OCI-LY1 (cell line): ENCODE measurements at regions not wholly inside any gene's neighbourhood (a gene's known extent, or its start where the extent isn't known, plus 50 kb on each side); places are given as distances from the start of the nearest gene placed in this dataset.

Experiments used
- H2AFZ ChIP-seq: fragments of 200-600 bp; sonication (generic), shearing (Covaris generic); 2 replicates; pipeline ENCODE4 v1.6.0; 2014; ENCODE audit warnings: antibody characterized with exemption, mild to moderate bottlenecking, low read length
- H3F3A ChIP-seq: fragments of 200-600 bp; sonication (generic), shearing (Covaris generic); 2 replicates; pipeline ENCODE4 v1.6.0; 2014; ENCODE audit warnings: mild to moderate bottlenecking, antibody characterized with exemption, low read length, moderate library complexity; ENCODE audit not compliant: insufficient read depth
- H3K27ac ChIP-seq: fragments of 200-600 bp; sonication (generic); 2 replicates; pipeline ENCODE4 v1.5.1; 2014; ENCODE audit warnings: low read length, mixed run types, mild to moderate bottlenecking, low read depth; ENCODE audit not compliant: poor library complexity, severe bottlenecking
- H3K27me3 ChIP-seq: fragments of 200-600 bp; sonication (generic); 2 replicates; pipeline ENCODE4 v1.6.0; 2014; ENCODE audit warnings: antibody characterized with exemption, mild to moderate bottlenecking, low read length, moderate library complexity; ENCODE audit not compliant: insufficient read depth
- H3K36me3 ChIP-seq: fragments of 200-600 bp; sonication (generic); 2 replicates; pipeline ENCODE4 v1.6.1; 2014; ENCODE audit warnings: mild to moderate bottlenecking, antibody characterized with exemption, low read length, moderate library complexity, mixed read lengths; ENCODE audit not compliant: insufficient read depth
- H3K4me1 ChIP-seq: fragments of 200-600 bp; sonication (generic); 2 replicates; pipeline ENCODE4 v1.5.1; 2014; ENCODE audit warnings: mild to moderate bottlenecking, low read length, moderate library complexity; ENCODE audit not compliant: insufficient read depth, severe bottlenecking
- H3K4me2 ChIP-seq: fragments of 200-600 bp; sonication (generic), shearing (Covaris generic); 2 replicates; pipeline ENCODE4 v1.6.1; 2014; ENCODE audit warnings: low read length
- H3K4me3 ChIP-seq: fragments of 200-600 bp; sonication (generic); 2 replicates; pipeline ENCODE4 v1.5.1; 2014; ENCODE audit warnings: low read length, low read depth, mild to moderate bottlenecking, mixed read lengths; ENCODE audit not compliant: poor library complexity, severe bottlenecking
- H3K79me2 ChIP-seq: fragments of 200-600 bp; shearing (Covaris generic); 2 replicates; pipeline ENCODE4 v1.6.1; 2016; ENCODE audit warnings: mixed run types, low read length, mixed read lengths; ENCODE audit not compliant: insufficient read depth
- H3K9ac ChIP-seq: fragments of 200-600 bp; sonication (generic), shearing (Covaris generic); 2 replicates; pipeline ENCODE4 v1.6.1; 2014; ENCODE audit warnings: mild to moderate bottlenecking, low read length, mixed read lengths
- H3K9me2 ChIP-seq: fragments of 200-600 bp; sonication (generic), shearing (Covaris generic); 2 replicates; pipeline ENCODE4 v1.6.1; 2014; ENCODE audit warnings: low read depth, mild to moderate bottlenecking, low read length, mixed read lengths
- H3K9me3 ChIP-seq: fragments of 200-600 bp; shearing (Covaris generic); 2 replicates; pipeline ENCODE4 v1.6.1; 2014; ENCODE audit warnings: low read length, mixed read lengths
- H4K20me1 ChIP-seq: fragments of 200-600 bp; sonication (generic), shearing (Covaris generic); 2 replicates; pipeline ENCODE4 v1.6.0; 2016; ENCODE audit warnings: mild to moderate bottlenecking, low read length; ENCODE audit not compliant: insufficient read depth
- EZH2 ChIP-seq: fragments of 200-600 bp; sonication (generic), shearing (Covaris generic); IDR thresholded peaks from 2 replicates; pipeline ENCODE4 v1.8.0; 2017; ENCODE audit warnings: borderline replicate concordance, mixed run types, mild to moderate bottlenecking, antibody characterized with exemption, low read length, moderate library complexity, mixed read lengths
- TF ChIP-seq, protein P1 (sequence below): fragments of 200-600 bp; sonication (generic), shearing (Covaris generic); IDR thresholded peaks from 2 replicates; pipeline ENCODE4 v1.5.1; 2017; ENCODE audit warnings: mild to moderate bottlenecking, antibody characterized with exemption, low read length, moderate library complexity, mixed read lengths

DNA sequence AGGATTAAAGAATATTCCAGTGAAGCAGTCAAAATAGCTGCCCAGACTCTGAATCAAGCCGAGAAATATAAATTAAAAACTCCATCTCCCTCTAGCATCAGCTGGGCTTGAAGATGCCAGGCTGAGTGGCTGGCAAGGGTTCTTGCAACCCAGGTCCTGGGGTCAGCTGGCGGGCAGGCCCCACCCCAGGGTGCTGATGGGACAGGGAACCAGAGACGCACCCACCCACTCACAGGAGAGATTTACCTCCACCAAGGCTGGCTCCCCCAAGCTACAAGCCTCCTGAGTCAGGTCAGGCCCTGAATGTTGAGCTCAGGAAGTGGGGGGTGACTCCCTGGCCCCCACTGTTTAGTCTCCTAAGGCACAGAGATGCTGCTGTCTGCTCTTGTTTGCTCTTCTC is 83.9 kb upstream of the HSPA9 start:
- TF ChIP-seq EZH2: no peak
- TF ChIP-seq, protein P1, sequence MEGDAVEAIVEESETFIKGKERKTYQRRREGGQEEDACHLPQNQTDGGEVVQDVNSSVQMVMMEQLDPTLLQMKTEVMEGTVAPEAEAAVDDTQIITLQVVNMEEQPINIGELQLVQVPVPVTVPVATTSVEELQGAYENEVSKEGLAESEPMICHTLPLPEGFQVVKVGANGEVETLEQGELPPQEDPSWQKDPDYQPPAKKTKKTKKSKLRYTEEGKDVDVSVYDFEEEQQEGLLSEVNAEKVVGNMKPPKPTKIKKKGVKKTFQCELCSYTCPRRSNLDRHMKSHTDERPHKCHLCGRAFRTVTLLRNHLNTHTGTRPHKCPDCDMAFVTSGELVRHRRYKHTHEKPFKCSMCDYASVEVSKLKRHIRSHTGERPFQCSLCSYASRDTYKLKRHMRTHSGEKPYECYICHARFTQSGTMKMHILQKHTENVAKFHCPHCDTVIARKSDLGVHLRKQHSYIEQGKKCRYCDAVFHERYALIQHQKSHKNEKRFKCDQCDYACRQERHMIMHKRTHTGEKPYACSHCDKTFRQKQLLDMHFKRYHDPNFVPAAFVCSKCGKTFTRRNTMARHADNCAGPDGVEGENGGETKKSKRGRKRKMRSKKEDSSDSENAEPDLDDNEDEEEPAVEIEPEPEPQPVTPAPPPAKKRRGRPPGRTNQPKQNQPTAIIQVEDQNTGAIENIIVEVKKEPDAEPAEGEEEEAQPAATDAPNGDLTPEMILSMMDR: no peak
- no peaks in the 10 kb centered on the region for H3K27me3 ChIP-seq

DNA sequence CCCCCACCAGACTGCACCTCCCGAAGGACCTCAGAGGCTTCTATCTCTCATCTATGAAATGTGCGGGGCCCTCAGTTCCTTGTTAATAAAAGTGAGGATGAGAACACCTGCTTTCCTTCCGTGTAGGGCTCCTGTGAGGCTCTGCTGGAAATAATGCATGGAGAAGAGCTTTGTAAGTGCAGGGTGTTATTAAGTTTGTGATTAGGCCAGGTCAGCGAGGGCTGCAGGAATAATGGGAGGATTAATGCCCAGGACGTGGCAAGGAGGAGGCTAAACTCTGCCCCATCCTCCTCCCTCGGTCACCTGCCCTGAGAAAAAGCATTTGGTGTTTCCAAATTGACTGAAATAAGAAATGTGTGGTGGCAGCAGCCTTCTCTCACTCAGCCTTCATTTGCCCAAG is 83.5 kb upstream of the HSPA9 start:
- Histone ChIP-seq H3K27me3 (no peaks in the 10 kb centered on the region), H3K4me2 (no peak overlapping the region), H3K4me3 (no peak overlapping the region), H3F3A (no peaks in the 10 kb centered on the region), H3K9me3 (no peaks in the 10 kb centered on the region), H3K9me2 (no peaks in the 10 kb centered on the region), H3K36me3 (no peaks in the 10 kb centered on the region), H2AFZ (no peak overlapping the region), H4K20me1 (no peaks in the 10 kb centered on the region), H3K4me1 (no peaks in the 10 kb centered on the region), H3K27ac (no peak overlapping the region), H3K79me2 (no peaks in the 10 kb centered on the region), H3K9ac (no peak overlapping the region)
- TF ChIP-seq EZH2: no peak

More for the DNA sequence above, 83.9 kb upstream of the HSPA9 start:
- Histone ChIP-seq H3K27ac (no peak overlapping the region), H4K20me1 (no peaks in the 10 kb centered on the region), H3K79me2 (no peaks in the 10 kb centered on the region), H3K4me2 (no peak overlapping the region), H3F3A (no peaks in the 10 kb centered on the region), H3K9me3 (no peaks in the 10 kb centered on the region), H2AFZ (no peak overlapping the region), H3K9me2 (no peaks in the 10 kb centered on the region), H3K4me3 (no peak overlapping the region), H3K9ac (no peak overlapping the region), H3K4me1 (no peaks in the 10 kb centered on the region), H3K36me3 (no peaks in the 10 kb centered on the region)

DNA sequence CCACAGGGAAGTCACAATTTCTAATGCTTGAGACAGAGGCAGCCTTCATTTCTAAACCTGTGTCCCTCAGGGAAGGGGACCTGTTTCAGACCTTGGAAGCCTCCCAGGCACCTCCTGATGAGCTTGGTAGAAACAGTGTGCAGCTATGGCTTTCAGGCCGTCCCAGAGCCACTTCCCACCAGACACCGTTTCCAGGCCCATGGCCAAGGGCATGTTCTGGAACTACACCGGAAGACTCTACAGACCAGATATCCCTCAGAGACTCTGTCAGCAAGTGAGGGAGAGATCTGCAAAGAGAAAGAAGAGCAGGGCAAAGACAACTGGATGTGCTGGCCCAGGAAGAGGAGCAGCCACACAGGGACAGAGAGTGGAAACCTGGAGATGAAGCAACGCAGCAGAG is 82.2 kb upstream of the HSPA9 start:
- Histone ChIP-seq H3K27me3 (no peaks in the 10 kb centered on the region), H3K36me3 (no peaks in the 10 kb centered on the region), H4K20me1 (no peaks in the 10 kb centered on the region), H3K4me3 (no peak overlapping the region), H3K9me3 (no peaks in the 10 kb centered on the region), H3F3A (no peaks in the 10 kb centered on the region), H2AFZ (no peak overlapping the region), H3K27ac (no peak overlapping the region), H3K9ac (no peak overlapping the region), H3K79me2 (no peaks in the 10 kb centered on the region), H3K4me2 (no peak overlapping the region), H3K4me1 (no peaks in the 10 kb centered on the region), H3K9me2 (no peaks in the 10 kb centered on the region)
- no peak for TF ChIP-seq EZH2
- TF ChIP-seq, protein P1: no peak

DNA sequence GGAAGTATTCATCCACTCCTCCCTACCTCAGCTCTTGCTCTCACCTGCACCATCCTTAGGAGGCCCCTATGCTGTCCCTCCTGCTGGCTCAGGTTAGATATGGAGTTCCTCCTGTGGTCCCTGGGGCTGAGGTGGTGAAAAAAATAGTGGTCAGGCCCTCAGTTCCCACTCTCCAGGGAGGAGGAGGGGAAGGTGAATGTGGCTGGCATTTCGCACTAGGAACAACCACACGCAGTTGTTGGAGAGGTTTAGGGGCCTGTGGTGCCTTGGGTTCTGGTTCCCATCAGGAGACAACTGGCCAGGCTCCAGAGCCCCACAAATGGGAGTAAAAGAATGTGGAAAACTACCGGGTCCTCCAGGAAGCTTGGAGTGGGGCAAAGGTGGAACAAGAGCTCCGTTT is 81.7 kb upstream of the HSPA9 start:
- H4K20me1 ChIP-seq: no peaks in the 10 kb centered on the region
- no peak overlapping the region for H3K4me2 ChIP-seq
- H2AFZ ChIP-seq: no peak overlapping the region
- no peak overlapping the region for H3K4me3 ChIP-seq
- no peaks in the 10 kb centered on the region for H3K4me1 ChIP-seq
- H3K27ac ChIP-seq: no peak overlapping the region
- TF ChIP-seq, protein P1: no peak
- no peaks in the 10 kb centered on the region for H3K9me2 ChIP-seq
- H3K9ac ChIP-seq: no peak overlapping the region
- no peaks in the 10 kb centered on the region for H3K9me3 ChIP-seq
- H3K36me3 ChIP-seq: no peaks in the 10 kb centered on the region
- H3K79me2 ChIP-seq: no peaks in the 10 kb centered on the region
- H3K27me3 ChIP-seq: no peaks in the 10 kb centered on the region
- no peaks in the 10 kb centered on the region for H3F3A ChIP-seq
